HEK293 (cell line): ENCODE measurements at regions not wholly inside any gene's neighbourhood (a gene's known extent, or its start where the extent isn't known, plus 50 kb on each side); places are given as distances from the start of the nearest gene placed in this dataset.

ENCODE experiments used
- GFI1B ChIP-seq: fragments of 450-650 bp; formaldehyde crosslinking; IDR thresholded peaks from 2 replicates; pipeline ENCODE4 v1.5.1; 2016; ENCODE audit warnings: missing biosample characterization, missing genetic modification characterization
- YY1 ChIP-seq: fragments of 450-650 bp; formaldehyde crosslinking; IDR thresholded peaks from 2 replicates; pipeline ENCODE4 v1.5.1; 2018; ENCODE audit warnings: missing biosample characterization, missing genetic modification characterization
- ZBTB17 ChIP-seq: fragments of 450-650 bp; formaldehyde crosslinking; IDR thresholded peaks from 2 replicates; pipeline ENCODE4 v1.5.1; 2016; ENCODE audit warnings: missing biosample characterization, missing genetic modification characterization
- ZBTB7A ChIP-seq: fragments of 450-650 bp; formaldehyde crosslinking; IDR thresholded peaks from 2 replicates; pipeline ENCODE4 v1.5.1; 2016; ENCODE audit warnings: low read depth, missing biosample characterization, missing genetic modification characterization
- ZNF37A ChIP-seq: fragments of 450-650 bp; IDR thresholded peaks from 2 replicates; pipeline ENCODE4 v1.5.1; 2018; ENCODE audit warnings: missing biosample characterization, missing genetic modification characterization
- ZNF596 ChIP-seq: fragments of 450-650 bp; IDR thresholded peaks from 2 replicates; pipeline ENCODE4 v1.5.0; 2018; ENCODE audit warnings: missing biosample characterization, mild to moderate bottlenecking, missing genetic modification characterization, moderate library complexity
- ZNF660 ChIP-seq: fragments of 450-650 bp; IDR thresholded peaks from 2 replicates; pipeline ENCODE4 v1.5.1; 2018; ENCODE audit warnings: missing biosample characterization, mild to moderate bottlenecking, missing genetic modification characterization
- ZNF670 ChIP-seq: fragments of 450-650 bp; formaldehyde crosslinking; IDR thresholded peaks from 2 replicates; pipeline ENCODE4 v1.5.1; 2016; ENCODE audit warnings: missing biosample characterization, missing genetic modification characterization, low read depth
- ZNF830 ChIP-seq: fragments of 450-650 bp; IDR thresholded peaks from 2 replicates; pipeline ENCODE4 v1.5.0; 2018; ENCODE audit warnings: missing biosample characterization, missing genetic modification characterization, low read depth, mild to moderate bottlenecking, moderate library complexity
- TF ChIP-seq, protein P1 (sequence below): fragments of 450-650 bp; formaldehyde crosslinking; IDR thresholded peaks from 2 replicates; pipeline ENCODE4 v1.5.1; 2016; ENCODE audit warnings: missing biosample characterization, missing genetic modification characterization
- TF ChIP-seq, protein P2 (sequence below): fragments of 450-650 bp; formaldehyde crosslinking; IDR thresholded peaks from 2 replicates; pipeline ENCODE4 v1.5.1; 2016; ENCODE audit warnings: missing biosample characterization, missing genetic modification characterization
- TF ChIP-seq, protein P3 (sequence below): sonication (generic); formaldehyde crosslinking; IDR thresholded peaks from 2 replicates; pipeline ENCODE4 v1.8.1; 2022; ENCODE audit warnings: mild to moderate bottlenecking, moderate library complexity, missing genetic modification reagents
- TF ChIP-seq, protein P4 (sequence below): fragments of 450-650 bp; formaldehyde crosslinking; IDR thresholded peaks from 2 replicates; pipeline ENCODE4 v1.5.1; 2016; ENCODE audit warnings: missing biosample characterization, missing genetic modification characterization
- TF ChIP-seq, protein P5 (sequence below): fragments of 450-650 bp; formaldehyde crosslinking; IDR thresholded peaks from 2 replicates; pipeline ENCODE4 v1.5.1; 2016; ENCODE audit warnings: missing biosample characterization, missing genetic modification characterization, borderline replicate concordance

DNA sequence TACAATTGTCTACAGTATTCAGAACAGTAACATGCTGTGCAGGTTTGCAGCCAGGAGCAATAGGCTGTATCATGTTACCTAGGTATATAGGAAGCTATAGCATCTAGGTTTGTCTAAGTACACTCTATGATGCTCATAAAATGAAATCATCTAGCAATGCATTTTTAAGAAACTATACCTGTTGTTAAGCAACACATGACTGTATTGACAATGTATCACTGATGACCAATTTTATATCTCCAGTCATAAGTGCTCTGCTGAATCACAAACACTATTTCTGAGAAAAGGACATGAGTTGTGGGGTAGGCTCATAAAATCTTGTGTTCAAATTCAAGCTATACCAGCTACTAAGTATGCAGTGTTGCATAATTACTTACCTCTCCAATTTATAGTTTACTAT is 501.3 kb downstream of the CD109 start:
- TF ChIP-seq ZNF670 (tag by site-specific recombination) = no peak
- no peak for TF ChIP-seq ZNF596 (tag by site-specific recombination)
- TF ChIP-seq, protein P1, sequence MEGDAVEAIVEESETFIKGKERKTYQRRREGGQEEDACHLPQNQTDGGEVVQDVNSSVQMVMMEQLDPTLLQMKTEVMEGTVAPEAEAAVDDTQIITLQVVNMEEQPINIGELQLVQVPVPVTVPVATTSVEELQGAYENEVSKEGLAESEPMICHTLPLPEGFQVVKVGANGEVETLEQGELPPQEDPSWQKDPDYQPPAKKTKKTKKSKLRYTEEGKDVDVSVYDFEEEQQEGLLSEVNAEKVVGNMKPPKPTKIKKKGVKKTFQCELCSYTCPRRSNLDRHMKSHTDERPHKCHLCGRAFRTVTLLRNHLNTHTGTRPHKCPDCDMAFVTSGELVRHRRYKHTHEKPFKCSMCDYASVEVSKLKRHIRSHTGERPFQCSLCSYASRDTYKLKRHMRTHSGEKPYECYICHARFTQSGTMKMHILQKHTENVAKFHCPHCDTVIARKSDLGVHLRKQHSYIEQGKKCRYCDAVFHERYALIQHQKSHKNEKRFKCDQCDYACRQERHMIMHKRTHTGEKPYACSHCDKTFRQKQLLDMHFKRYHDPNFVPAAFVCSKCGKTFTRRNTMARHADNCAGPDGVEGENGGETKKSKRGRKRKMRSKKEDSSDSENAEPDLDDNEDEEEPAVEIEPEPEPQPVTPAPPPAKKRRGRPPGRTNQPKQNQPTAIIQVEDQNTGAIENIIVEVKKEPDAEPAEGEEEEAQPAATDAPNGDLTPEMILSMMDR (tag by site-specific recombination) = no peak
- TF ChIP-seq, protein P2, sequence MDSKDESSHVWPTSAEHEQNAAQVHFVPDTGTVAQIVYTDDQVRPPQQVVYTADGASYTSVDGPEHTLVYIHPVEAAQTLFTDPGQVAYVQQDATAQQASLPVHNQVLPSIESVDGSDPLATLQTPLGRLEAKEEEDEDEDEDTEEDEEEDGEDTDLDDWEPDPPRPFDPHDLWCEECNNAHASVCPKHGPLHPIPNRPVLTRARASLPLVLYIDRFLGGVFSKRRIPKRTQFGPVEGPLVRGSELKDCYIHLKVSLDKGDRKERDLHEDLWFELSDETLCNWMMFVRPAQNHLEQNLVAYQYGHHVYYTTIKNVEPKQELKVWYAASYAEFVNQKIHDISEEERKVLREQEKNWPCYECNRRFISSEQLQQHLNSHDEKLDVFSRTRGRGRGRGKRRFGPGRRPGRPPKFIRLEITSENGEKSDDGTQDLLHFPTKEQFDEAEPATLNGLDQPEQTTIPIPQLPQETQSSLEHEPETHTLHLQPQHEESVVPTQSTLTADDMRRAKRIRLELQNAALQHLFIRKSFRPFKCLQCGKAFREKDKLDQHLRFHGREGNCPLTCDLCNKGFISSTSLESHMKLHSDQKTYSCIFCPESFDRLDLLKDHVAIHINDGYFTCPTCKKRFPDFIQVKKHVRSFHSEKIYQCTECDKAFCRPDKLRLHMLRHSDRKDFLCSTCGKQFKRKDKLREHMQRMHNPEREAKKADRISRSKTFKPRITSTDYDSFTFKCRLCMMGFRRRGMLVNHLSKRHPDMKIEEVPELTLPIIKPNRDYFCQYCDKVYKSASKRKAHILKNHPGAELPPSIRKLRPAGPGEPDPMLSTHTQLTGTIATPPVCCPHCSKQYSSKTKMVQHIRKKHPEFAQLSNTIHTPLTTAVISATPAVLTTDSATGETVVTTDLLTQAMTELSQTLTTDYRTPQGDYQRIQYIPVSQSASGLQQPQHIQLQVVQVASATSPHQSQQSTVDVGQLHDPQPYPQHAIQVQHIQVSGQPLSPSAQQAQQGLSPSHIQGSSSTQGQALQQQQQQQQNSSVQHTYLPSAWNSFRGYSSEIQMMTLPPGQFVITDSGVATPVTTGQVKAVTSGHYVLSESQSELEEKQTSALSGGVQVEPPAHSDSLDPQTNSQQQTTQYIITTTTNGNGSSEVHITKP (tag by site-specific recombination) = no peak
- TF ChIP-seq, protein P3, sequence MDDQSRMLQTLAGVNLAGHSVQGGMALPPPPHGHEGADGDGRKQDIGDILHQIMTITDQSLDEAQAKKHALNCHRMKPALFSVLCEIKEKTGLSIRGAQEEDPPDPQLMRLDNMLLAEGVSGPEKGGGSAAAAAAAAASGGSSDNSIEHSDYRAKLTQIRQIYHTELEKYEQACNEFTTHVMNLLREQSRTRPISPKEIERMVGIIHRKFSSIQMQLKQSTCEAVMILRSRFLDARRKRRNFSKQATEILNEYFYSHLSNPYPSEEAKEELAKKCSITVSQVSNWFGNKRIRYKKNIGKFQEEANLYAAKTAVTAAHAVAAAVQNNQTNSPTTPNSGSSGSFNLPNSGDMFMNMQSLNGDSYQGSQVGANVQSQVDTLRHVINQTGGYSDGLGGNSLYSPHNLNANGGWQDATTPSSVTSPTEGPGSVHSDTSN (CRISPR knock-in tag) = no peak
- TF ChIP-seq ZNF830 (tag by site-specific recombination) = no peak
- TF ChIP-seq, protein P4, sequence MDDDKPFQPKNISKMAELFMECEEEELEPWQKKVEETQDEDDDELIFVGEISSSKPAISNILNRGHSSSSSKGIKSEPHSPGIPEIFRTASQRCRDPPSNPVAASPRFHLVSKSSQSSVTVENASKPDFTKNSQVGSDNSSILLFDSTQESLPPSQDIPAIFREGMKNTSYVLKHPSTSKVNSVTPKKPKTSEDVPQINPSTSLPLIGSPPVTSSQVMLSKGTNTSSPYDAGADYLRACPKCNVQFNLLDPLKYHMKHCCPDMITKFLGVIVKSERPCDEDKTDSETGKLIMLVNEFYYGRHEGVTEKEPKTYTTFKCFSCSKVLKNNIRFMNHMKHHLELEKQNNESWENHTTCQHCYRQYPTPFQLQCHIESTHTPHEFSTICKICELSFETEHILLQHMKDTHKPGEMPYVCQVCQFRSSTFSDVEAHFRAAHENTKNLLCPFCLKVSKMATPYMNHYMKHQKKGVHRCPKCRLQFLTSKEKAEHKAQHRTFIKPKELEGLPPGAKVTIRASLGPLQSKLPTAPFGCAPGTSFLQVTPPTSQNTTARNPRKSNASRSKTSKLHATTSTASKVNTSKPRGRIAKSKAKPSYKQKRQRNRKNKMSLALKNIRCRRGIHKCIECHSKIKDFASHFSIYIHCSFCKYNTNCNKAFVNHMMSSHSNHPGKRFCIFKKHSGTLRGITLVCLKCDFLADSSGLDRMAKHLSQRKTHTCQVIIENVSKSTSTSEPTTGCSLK (tag by site-specific recombination) = no peak
- TF ChIP-seq ZBTB7A (tag by site-specific recombination) = no peak
- no peak for TF ChIP-seq YY1 (tag by site-specific recombination)
- TF ChIP-seq, protein P5, sequence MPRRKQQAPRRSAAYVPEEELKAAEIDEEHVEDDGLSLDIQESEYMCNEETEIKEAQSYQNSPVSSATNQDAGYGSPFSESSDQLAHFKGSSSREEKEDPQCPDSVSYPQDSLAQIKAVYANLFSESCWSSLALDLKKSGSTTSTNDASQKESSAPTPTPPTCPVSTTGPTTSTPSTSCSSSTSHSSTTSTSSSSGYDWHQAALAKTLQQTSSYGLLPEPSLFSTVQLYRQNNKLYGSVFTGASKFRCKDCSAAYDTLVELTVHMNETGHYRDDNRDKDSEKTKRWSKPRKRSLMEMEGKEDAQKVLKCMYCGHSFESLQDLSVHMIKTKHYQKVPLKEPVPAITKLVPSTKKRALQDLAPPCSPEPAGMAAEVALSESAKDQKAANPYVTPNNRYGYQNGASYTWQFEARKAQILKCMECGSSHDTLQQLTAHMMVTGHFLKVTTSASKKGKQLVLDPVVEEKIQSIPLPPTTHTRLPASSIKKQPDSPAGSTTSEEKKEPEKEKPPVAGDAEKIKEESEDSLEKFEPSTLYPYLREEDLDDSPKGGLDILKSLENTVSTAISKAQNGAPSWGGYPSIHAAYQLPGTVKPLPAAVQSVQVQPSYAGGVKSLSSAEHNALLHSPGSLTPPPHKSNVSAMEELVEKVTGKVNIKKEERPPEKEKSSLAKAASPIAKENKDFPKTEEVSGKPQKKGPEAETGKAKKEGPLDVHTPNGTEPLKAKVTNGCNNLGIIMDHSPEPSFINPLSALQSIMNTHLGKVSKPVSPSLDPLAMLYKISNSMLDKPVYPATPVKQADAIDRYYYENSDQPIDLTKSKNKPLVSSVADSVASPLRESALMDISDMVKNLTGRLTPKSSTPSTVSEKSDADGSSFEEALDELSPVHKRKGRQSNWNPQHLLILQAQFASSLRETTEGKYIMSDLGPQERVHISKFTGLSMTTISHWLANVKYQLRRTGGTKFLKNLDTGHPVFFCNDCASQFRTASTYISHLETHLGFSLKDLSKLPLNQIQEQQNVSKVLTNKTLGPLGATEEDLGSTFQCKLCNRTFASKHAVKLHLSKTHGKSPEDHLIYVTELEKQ (tag by site-specific recombination) = no peak
- no peak for TF ChIP-seq ZNF37A
- TF ChIP-seq ZNF660 = no peak
- no peak for TF ChIP-seq ZBTB17 (tag by site-specific recombination)
- no peak for TF ChIP-seq GFI1B (tag by site-specific recombination)
